Astrocyte of the spinal cord (primary cell): ENCODE measurements at regions not wholly inside any gene's neighbourhood (a gene's known extent, or its start where the extent isn't known, plus 50 kb on each side); places are given as distances from the start of the nearest gene placed in this dataset.

Experiments
- DNase-seq: peaks from one replicate; pipeline ENCODE4 v3.0.0; 2011; ENCODE audit warnings: low read depth, low spot score
- H3K4me3 ChIP-seq: 2 replicates; pipeline ENCODE4 v1.5.1; 2011; ENCODE audit warnings: low read depth, mild to moderate bottlenecking, low read length, moderate library complexity
- in situ Hi-C: cut with HindIII; loops from 2 replicates; pipeline ENCODE4 v1.10.0; 2017; ENCODE audit warnings: low sequenced_read_pairs
- TF ChIP-seq, protein P1 (sequence below): IDR thresholded peaks from 2 replicates; pipeline ENCODE4 v1.5.1; 2012; ENCODE audit warnings: low read depth, mild to moderate bottlenecking, low read length, inconsistent platforms

- TF ChIP-seq, protein P1, sequence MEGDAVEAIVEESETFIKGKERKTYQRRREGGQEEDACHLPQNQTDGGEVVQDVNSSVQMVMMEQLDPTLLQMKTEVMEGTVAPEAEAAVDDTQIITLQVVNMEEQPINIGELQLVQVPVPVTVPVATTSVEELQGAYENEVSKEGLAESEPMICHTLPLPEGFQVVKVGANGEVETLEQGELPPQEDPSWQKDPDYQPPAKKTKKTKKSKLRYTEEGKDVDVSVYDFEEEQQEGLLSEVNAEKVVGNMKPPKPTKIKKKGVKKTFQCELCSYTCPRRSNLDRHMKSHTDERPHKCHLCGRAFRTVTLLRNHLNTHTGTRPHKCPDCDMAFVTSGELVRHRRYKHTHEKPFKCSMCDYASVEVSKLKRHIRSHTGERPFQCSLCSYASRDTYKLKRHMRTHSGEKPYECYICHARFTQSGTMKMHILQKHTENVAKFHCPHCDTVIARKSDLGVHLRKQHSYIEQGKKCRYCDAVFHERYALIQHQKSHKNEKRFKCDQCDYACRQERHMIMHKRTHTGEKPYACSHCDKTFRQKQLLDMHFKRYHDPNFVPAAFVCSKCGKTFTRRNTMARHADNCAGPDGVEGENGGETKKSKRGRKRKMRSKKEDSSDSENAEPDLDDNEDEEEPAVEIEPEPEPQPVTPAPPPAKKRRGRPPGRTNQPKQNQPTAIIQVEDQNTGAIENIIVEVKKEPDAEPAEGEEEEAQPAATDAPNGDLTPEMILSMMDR, result no peak
- no peak overlapping the region for H3K4me3 ChIP-seq
- in situ Hi-C loops, result no loop called here
- DNase-seq, result no peak
Observed at GRCh38 chr5:82332064-82332855, 54.1 kb upstream of the RPS23 start.

GRCh38 chr5:82331557-82331956, 53.4 kb upstream of the RPS23 start:
- DNase-seq, result no peak
- TF ChIP-seq, protein P1, result no peak
- no peak overlapping the region for H3K4me3 ChIP-seq
- in situ Hi-C loops, result no loop called here

DNA sequence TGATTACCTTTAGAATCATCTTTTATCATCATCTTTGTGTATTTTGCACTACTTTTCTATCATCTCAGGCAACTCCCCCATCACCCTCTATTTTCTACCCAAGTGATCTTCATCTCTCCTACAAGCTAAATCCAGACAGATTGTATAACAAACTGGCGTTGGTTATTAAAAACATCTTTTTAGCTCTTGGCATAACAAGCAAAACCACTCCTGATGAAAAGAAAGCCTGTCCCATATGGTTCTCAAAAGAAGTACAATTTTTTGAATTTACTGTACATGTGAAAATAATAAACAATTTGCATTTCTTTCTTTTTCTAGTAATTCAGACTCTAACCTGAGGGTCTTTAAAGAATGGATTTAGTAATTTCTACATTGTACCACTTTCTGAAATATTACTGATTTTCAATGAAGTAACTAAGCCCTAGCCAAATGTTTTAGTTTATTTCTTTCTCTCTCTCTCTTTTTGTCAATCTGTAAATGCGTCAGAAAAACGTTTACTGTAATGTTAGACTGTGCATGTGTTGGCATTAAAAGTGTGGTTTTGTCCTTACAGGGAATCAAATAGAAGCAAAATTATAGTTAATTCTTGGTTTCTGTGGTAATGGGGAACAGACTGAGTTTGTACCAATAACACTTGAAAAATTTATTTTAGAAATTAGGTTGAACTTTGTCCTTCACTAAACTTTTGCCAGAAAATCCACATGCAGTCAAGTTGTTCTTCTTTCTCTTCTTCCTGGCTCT, 52.5 kb upstream of the RPS23 start:
- TF ChIP-seq, protein P1, result no peak
- H3K4me3 ChIP-seq, result no peak overlapping the region
- DNase-seq, result no peak
- in situ Hi-C loops, result no loop called here

DNA sequence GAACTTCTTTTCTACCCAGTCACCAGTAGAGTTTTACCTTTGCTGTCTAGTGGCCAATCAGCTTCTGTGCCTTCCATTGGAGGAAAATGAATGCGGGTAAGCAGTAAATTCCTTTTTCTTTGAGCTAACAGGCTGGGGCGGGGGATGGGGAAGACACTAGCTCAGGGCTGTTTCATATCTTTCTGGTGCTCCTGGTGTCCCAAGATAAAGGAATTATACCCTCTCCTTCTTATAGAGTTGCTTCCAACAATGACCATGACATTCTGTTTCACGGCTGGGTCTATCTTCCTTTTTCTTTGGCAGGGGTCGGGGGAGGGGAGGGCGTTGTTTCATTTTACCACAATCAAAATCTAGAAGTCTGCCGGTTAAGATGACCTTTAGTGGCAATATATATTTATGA, 51.2 kb upstream of the RPS23 start:
- in situ Hi-C loops, result no loop called here
- no peak overlapping the region for H3K4me3 ChIP-seq
- TF ChIP-seq, protein P1, result no peak
- DNase-seq, result no peak
